ENCODE measurements at regions not wholly inside any gene's neighbourhood (a gene's known extent, or its start where the extent isn't known, plus 50 kb on each side); places are given as distances from the start of the nearest gene placed in this dataset.

GRCh38 chr1:218025454-218025853 lies 259.6 kb upstream of the RRP15 start:
- DNase-seq: no peak

GRCh38 chr1:218027152-218027551 lies 257.9 kb upstream of the RRP15 start:
- no peak for DNase-seq

GRCh38 chr1:218030846-218031245 lies 254.2 kb upstream of the RRP15 start:
- no peak for DNase-seq

- no peak for DNase-seq
These were observed 253.2 kb upstream of the RRP15 start for GRCh38 chr1:218031901-218032300.

GRCh38 chr1:218034468-218034867 lies 250.6 kb upstream of the RRP15 start:
- no peak for DNase-seq

- DNase-seq: peak; percentile 57
These were observed 236.2 kb upstream of the RRP15 start for GRCh38 chr1:218048828-218049420.

GRCh38 chr1:218049641-218050040 lies 235.5 kb upstream of the RRP15 start:
- no peak for DNase-seq

- DNase-seq: no peak
These were observed 226.4 kb upstream of the RRP15 start for GRCh38 chr1:218058730-218059129.

GRCh38 chr1:218064426-218064825 lies 220.7 kb upstream of the RRP15 start:
- DNase-seq: no peak

GRCh38 chr1:218066332-218066731 lies 218.8 kb upstream of the RRP15 start:
- no peak for DNase-seq

- no peak for DNase-seq
These were observed 216.9 kb upstream of the RRP15 start for GRCh38 chr1:218068241-218068640.

GRCh38 chr1:218069180-218069579 lies 215.9 kb upstream of the RRP15 start:
- DNase-seq: no peak

- no peak for DNase-seq
These were observed 212.0 kb upstream of the RRP15 start for GRCh38 chr1:218073062-218073461.

- no peak for DNase-seq
These were observed 206.2 kb upstream of the RRP15 start for GRCh38 chr1:218078916-218079315.

GRCh38 chr1:218079347-218079746 lies 205.7 kb upstream of the RRP15 start:
- DNase-seq: no peak

- no peak for DNase-seq
These were observed 205.3 kb upstream of the RRP15 start for GRCh38 chr1:218079820-218080219.

GRCh38 chr1:218080863-218081262 lies 204.2 kb upstream of the RRP15 start:
- DNase-seq: no peak

- no peak for DNase-seq
These were observed 203.7 kb upstream of the RRP15 start for GRCh38 chr1:218081358-218081757.

GRCh38 chr1:218090459-218090858 lies 194.6 kb upstream of the RRP15 start:
- no peak for DNase-seq

- DNase-seq: no peak
These were observed 183.7 kb upstream of the RRP15 start for GRCh38 chr1:218101409-218101808.

- no peak for DNase-seq
These were observed 177.1 kb upstream of the RRP15 start for GRCh38 chr1:218108034-218108433.

GRCh38 chr1:218112862-218113261 lies 172.2 kb upstream of the RRP15 start:
- no peak for DNase-seq

GRCh38 chr1:218123968-218124367 lies 161.1 kb upstream of the RRP15 start:
- DNase-seq: peak; percentile 58

- no peak for DNase-seq
These were observed 149.7 kb upstream of the RRP15 start for GRCh38 chr1:218135371-218135770.

- DNase-seq: no peak
These were observed 145.3 kb upstream of the RRP15 start for GRCh38 chr1:218139761-218140160.

- peak; percentile 71 for DNase-seq
These were observed 128.5 kb upstream of the RRP15 start for GRCh38 chr1:218156595-218156994.
